ENCODE measurements at regions not wholly inside any gene's neighbourhood (a gene's known extent, or its start where the extent isn't known, plus 50 kb on each side); places are given as distances from the start of the nearest gene placed in this dataset.

- no peak overlapping the region for H3K4me2 ChIP-seq (ENCODE audit: insufficient read depth, insufficient read length, low read length)
- no peak overlapping the region for H2BK20ac ChIP-seq (ENCODE audit: low read depth, low read length, poor library complexity, severe bottlenecking)
- H3K18ac ChIP-seq (ENCODE audit: insufficient read length, low read depth, low read length), result no peak overlapping the region
- H3K4me1 Mint-ChIP-seq, result peaks cover 4 to 6% of the 10 kb centered on the region in 2 experiments
- no peak overlapping the region for H3K4me3 Mint-ChIP-seq
- H2BK5ac ChIP-seq (ENCODE audit: insufficient read length, low read length), result no peak overlapping the region
- no peak overlapping the region for H4K8ac ChIP-seq (replicated peaks; ENCODE audit: insufficient read length, low read depth, low read length)
- no peak overlapping the region for H2BK12ac ChIP-seq (ENCODE audit: insufficient read length, low read depth, low read length)
- no peaks in the 10 kb centered on the region for H3K9me3 Mint-ChIP-seq
- WGBS (ENCODE audit: extremely low coverage, insufficient read length, low lambda C conversion rate), result no CpG with 5 or more reads among the region's 4 CpGs
- no peak overlapping the region for H3K14ac ChIP-seq (ENCODE audit: insufficient read depth, low read length)
- H3K4me1 ChIP-seq (ENCODE audit: insufficient read depth, low read length), result peaks cover 1% of the 10 kb centered on the region; the same call in 1 of the 2 replicates
- no peaks in the 10 kb centered on the region for H3K9me3 ChIP-seq (ENCODE audit: control insufficient read depth, low read depth, low read length)
- H3K79me1 ChIP-seq (ENCODE audit: insufficient read depth, low read depth, low read length, poor library complexity, severe bottlenecking), result no peaks in the 10 kb centered on the region
- no peak overlapping the region for H3K23ac ChIP-seq (ENCODE audit: insufficient read length, low read depth, low read length)
- no peaks in the 10 kb centered on the region for H3K27me3 ChIP-seq (ENCODE audit: insufficient read depth, low read length)
- no peak for DNase-seq
- H2BK15ac ChIP-seq (ENCODE audit: low read depth, low read length), result no peak overlapping the region
- H3K23me2 ChIP-seq (ENCODE audit: insufficient read length, low read depth, low read length, poor library complexity, severe bottlenecking), result no peaks in the 10 kb centered on the region
- TF ChIP-seq CTCF (conservative IDR thresholded peaks at IDR 0.05), result no peak
- H3T11ph ChIP-seq (ENCODE audit: low read length), result no peak overlapping the region
- no peak overlapping the region for H3K27ac Mint-ChIP-seq
- H2AK5ac ChIP-seq (ENCODE audit: insufficient read length, low read length), result no peak overlapping the region
- H2BK120ac ChIP-seq (ENCODE audit: low read depth, low read length, poor library complexity, severe bottlenecking), result no peak overlapping the region
- H4K91ac ChIP-seq (ENCODE audit: insufficient read length, low read depth, low read length), result no peak overlapping the region
- H3K4ac ChIP-seq (ENCODE audit: low read depth, low read length), result no peak overlapping the region
- no peak overlapping the region for H3K56ac ChIP-seq (ENCODE audit: insufficient read length, low read depth, low read length)
- no peaks in the 10 kb centered on the region for H3K79me2 ChIP-seq (ENCODE audit: insufficient read depth, low read length)
- H4K20me1 ChIP-seq (ENCODE audit: control insufficient read depth, insufficient read depth, insufficient read length), result no peaks in the 10 kb centered on the region
- no peak overlapping the region for H2AFZ ChIP-seq (ENCODE audit: low read length)
- H3K36me3 Mint-ChIP-seq (ENCODE audit: insufficient read depth in 1 of 3, low read depth in 3 of 3), result no peaks in the 10 kb centered on the region
- H3K9ac ChIP-seq (ENCODE audit: extremely low read depth, insufficient read length, low read length), result no peak overlapping the region
- H3K27me3 Mint-ChIP-seq (ENCODE audit: low read depth), result no peaks in the 10 kb centered on the region; the same call in 1 of the 2 replicates
- no peak overlapping the region for H4K5ac ChIP-seq (ENCODE audit: insufficient read length, low read depth, low read length)
- no peak overlapping the region for H3K27ac ChIP-seq (ENCODE audit: insufficient read length, low read depth, low read length)
Observed at GRCh38 chr1:224518528-224518927, 83.9 kb upstream of the WDR26 start.

Data from H9 (cell line).